ENCODE measurements at regions not wholly inside any gene's neighbourhood (a gene's known extent, or its start where the extent isn't known, plus 50 kb on each side); places are given as distances from the start of the nearest gene placed in this dataset.

- Histone ChIP-seq H3K9me3 (no peaks in the 10 kb centered on the region), H3K27ac (no peak overlapping the region), H3K4me3 (no peak overlapping the region), H3K4me1 (peaks cover 4% of the 10 kb centered on the region), H3K27me3 (no peaks in the 10 kb centered on the region), H3K36me3 (no peaks in the 10 kb centered on the region)
- TF ChIP-seq CTCF (IDR thresholded peaks at IDR 0.05): no peak
- intact Hi-C loops (cut with DNase I): no loop called here
- ATAC-seq (no peak), DNase-seq (peak; percentile 51)
Measured at GRCh38 chr9:134221273-134222017, 57.1 kb upstream of the RNU6ATAC start.

- H3K27ac ChIP-seq: no peak overlapping the region
- intact Hi-C loops (cut with DNase I): no loop called here
- no peaks in the 10 kb centered on the region for H3K36me3 ChIP-seq
- no peak overlapping the region for H3K4me3 ChIP-seq
- no peaks in the 10 kb centered on the region for H3K9me3 ChIP-seq
- ATAC-seq: no peak
- no peaks in the 10 kb centered on the region for H3K4me1 ChIP-seq
- H3K27me3 ChIP-seq: no peaks in the 10 kb centered on the region
- TF ChIP-seq CTCF (IDR thresholded peaks at IDR 0.05): no peak
- peak; percentile 49 for DNase-seq
Measured at GRCh38 chr9:134222018-134222573, 57.7 kb upstream of the RNU6ATAC start.

GRCh38 chr9:134223091-134223490 is 58.7 kb upstream of the RNU6ATAC start:
- Histone ChIP-seq H3K9me3 (no peaks in the 10 kb centered on the region), H3K4me1 (no peaks in the 10 kb centered on the region), H3K36me3 (no peaks in the 10 kb centered on the region), H3K4me3 (no peak overlapping the region), H3K27me3 (no peaks in the 10 kb centered on the region), H3K27ac (no peak overlapping the region)
- DNase-seq: peak; percentile 28
- intact Hi-C loops (cut with DNase I): no loop called here
- no peak for TF ChIP-seq CTCF (IDR thresholded peaks at IDR 0.05)
- no peak for ATAC-seq

GRCh38 chr9:134223591-134224122 is 59.3 kb upstream of the RNU6ATAC start:
- no peak overlapping the region for H3K27ac ChIP-seq
- H3K27me3 ChIP-seq: no peaks in the 10 kb centered on the region
- H3K4me3 ChIP-seq: no peak overlapping the region
- H3K9me3 ChIP-seq: no peaks in the 10 kb centered on the region
- no peak for TF ChIP-seq CTCF (IDR thresholded peaks at IDR 0.05)
- peak; percentile 31 for DNase-seq
- no peaks in the 10 kb centered on the region for H3K36me3 ChIP-seq
- ATAC-seq: no peak
- intact Hi-C loops (cut with DNase I): no loop called here
- H3K4me1 ChIP-seq: no peaks in the 10 kb centered on the region

- ATAC-seq (no peak), DNase-seq (peak; percentile 49)
- Histone ChIP-seq H3K27me3 (no peaks in the 10 kb centered on the region), H3K36me3 (no peaks in the 10 kb centered on the region), H3K9me3 (no peaks in the 10 kb centered on the region), H3K4me1 (no peaks in the 10 kb centered on the region), H3K27ac (no peak overlapping the region), H3K4me3 (no peak overlapping the region)
- intact Hi-C loops (cut with DNase I): no loop called here
- no peak for TF ChIP-seq CTCF (IDR thresholded peaks at IDR 0.05)
Measured at GRCh38 chr9:134224127-134224526, 59.8 kb upstream of the RNU6ATAC start.
